Upper lobe of left lung (tissue), 4 donors: ENCODE measurements at regions not wholly inside any gene's neighbourhood (a gene's known extent, or its start where the extent isn't known, plus 50 kb on each side); places are given as distances from the start of the nearest gene placed in this dataset.

Experiments used
- CTCF ChIP-seq, 6 experiments: fragments of 450-650 bp in 4 of 6; fragments of 200-600 bp in 2 of 6; sonication (generic) in 2 of 6; IDR thresholded peaks; one replicate each; pipeline ENCODE4 v1.5.1; 2016 to 2019; ENCODE audit warnings: antibody characterized with exemption in 6 of 6
- POLR2A ChIP-seq, 4 donors: fragments of 450-650 bp; IDR thresholded peaks; one replicate each; pipeline ENCODE4 v1.5.1; 2016 to 2017; ENCODE audit warnings: antibody characterized with exemption in 4 of 4, mild to moderate bottlenecking in 2 of 4

GRCh38 chrX:150192816-150193215 lies 170.3 kb upstream of the MAMLD1 start:
- no peak for TF ChIP-seq POLR2A (IDR thresholded peaks at IDR 0.05)
- TF ChIP-seq CTCF (IDR thresholded peaks at IDR 0.05) = no peak
